ENCODE measurements at regions not wholly inside any gene's neighbourhood (a gene's known extent, or its start where the extent isn't known, plus 50 kb on each side); places are given as distances from the start of the nearest gene placed in this dataset.

- TF ChIP-seq CHD7 (IDR thresholded peaks at IDR 0.05; ENCODE audit: insufficient replicate concordance, low read length) = no peak
Measured at GRCh38 chr2:59938181-59938580, 615.3 kb downstream of the BCL11A start (continued).
